Amygdala (tissue), 56 donors: ENCODE measurements at regions not wholly inside any gene's neighbourhood (a gene's known extent, or its start where the extent isn't known, plus 50 kb on each side); places are given as distances from the start of the nearest gene placed in this dataset.
"Not testable (repeated sequence)": the region's sequence is repeated elsewhere in the genome, so short reads cannot be mapped to it uniquely, and the experiment has no call there.

Source experiments
- DNase-seq, 56 donors: peaks; one replicate each; lab custom pipeline; 2025; lab: John Stamatoyannopoulos, UW

GRCh38 chr1:70553567-70553956 is 142.5 kb downstream of the CTH start:
- no peak for DNase-seq

- no peak for DNase-seq
Measured at GRCh38 chr1:70554341-70554740, 143.3 kb downstream of the CTH start.

GRCh38 chr1:70556541-70556940 is 145.5 kb downstream of the CTH start:
- DNase-seq: no peak

- DNase-seq: no peak
Measured at GRCh38 chr1:70567167-70567566, 156.1 kb downstream of the CTH start.

- DNase-seq: no peak
Measured at GRCh38 chr1:70571191-70571590, 160.1 kb downstream of the CTH start.

GRCh38 chr1:70573317-70573843 is 162.3 kb downstream of the CTH start:
- DNase-seq: no peak

- no peak for DNase-seq
Measured at GRCh38 chr1:70581661-70582060, 170.6 kb downstream of the CTH start.

GRCh38 chr1:70583522-70583921 is 172.5 kb downstream of the CTH start:
- DNase-seq: no peak

- no peak for DNase-seq
Measured at GRCh38 chr1:70586046-70586445, 175.0 kb downstream of the CTH start.

GRCh38 chr1:70587872-70588366 is 176.9 kb downstream of the CTH start:
- no peak for DNase-seq

GRCh38 chr1:70593551-70593950 is 182.5 kb downstream of the CTH start:
- DNase-seq: not testable (repeated sequence)

- DNase-seq: no peak
Measured at GRCh38 chr1:70608815-70609214, 197.7 kb downstream of the CTH start.

GRCh38 chr1:70610164-70610563 is 199.1 kb downstream of the CTH start:
- DNase-seq: not testable (repeated sequence)

- no peak for DNase-seq
Measured at GRCh38 chr1:70616946-70617345, 205.9 kb downstream of the CTH start.

- no peak for DNase-seq
Measured at GRCh38 chr1:70617728-70618127, 206.7 kb downstream of the CTH start.

GRCh38 chr1:70627910-70628309 is 216.8 kb downstream of the CTH start:
- peak in 4 of 56 donors; percentile 0 to 25 (median 10) for DNase-seq

GRCh38 chr1:70628973-70629372 is 217.9 kb downstream of the CTH start:
- no peak for DNase-seq

GRCh38 chr1:70633004-70633403 is 221.9 kb downstream of the CTH start:
- DNase-seq: no peak

GRCh38 chr1:70635868-70636267 is 224.8 kb downstream of the CTH start:
- no peak for DNase-seq

GRCh38 chr1:70641868-70642267 is 230.8 kb downstream of the CTH start:
- DNase-seq: no peak

GRCh38 chr1:70656361-70656760 is 245.3 kb downstream of the CTH start:
- no peak for DNase-seq

GRCh38 chr1:70659891-70660290 is 248.8 kb downstream of the CTH start:
- no peak for DNase-seq
